Breast epithelium (tissue), 3 donors: ENCODE measurements at regions not wholly inside any gene's neighbourhood (a gene's known extent, or its start where the extent isn't known, plus 50 kb on each side); places are given as distances from the start of the nearest gene placed in this dataset.
"Not testable (repeated sequence)": the region's sequence is repeated elsewhere in the genome, so short reads cannot be mapped to it uniquely, and the experiment has no call there.

Experiments
- POLR2A ChIP-seq: fragments of 450-650 bp; IDR thresholded peaks from one replicate; pipeline ENCODE4 v1.6.1; 2016; ENCODE audit warnings: antibody characterized with exemption, mild to moderate bottlenecking, moderate library complexity
- POLR2AphosphoS5 ChIP-seq, 3 donors: sonication (generic); formaldehyde crosslinking; IDR thresholded peaks; one replicate each; pipeline ENCODE4 v1.6.1; 2017; ENCODE audit warnings: antibody characterized with exemption in 3 of 3
- TF ChIP-seq, protein P1 (sequence below), 3 donors: fragments of 450-650 bp; IDR thresholded peaks; one replicate each; pipeline ENCODE4 v1.5.1; 2016 to 2017; ENCODE audit warnings: antibody characterized with exemption in 3 of 3, mild to moderate bottlenecking in 3 of 3, moderate library complexity in 3 of 3

DNA sequence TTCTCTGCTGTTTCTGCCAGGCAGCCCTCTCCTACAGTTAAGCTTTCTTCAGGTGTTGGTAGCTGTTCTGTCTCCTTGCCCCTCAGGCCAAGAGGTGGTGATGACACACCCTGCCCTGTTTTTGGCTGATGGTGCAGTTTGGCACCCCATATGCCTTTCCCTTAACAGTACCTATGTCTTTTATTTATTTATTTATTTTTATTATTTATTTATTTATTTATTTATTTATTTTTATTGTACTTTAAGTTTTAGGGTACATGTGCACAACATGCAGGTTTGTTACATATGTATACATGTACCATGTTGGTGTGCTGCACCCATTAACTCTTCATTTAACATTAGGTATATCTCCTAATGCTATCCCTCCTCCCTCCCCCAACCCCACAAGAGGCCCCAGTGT is 555.8 kb upstream of the NBEA start:
- TF ChIP-seq, protein P1, sequence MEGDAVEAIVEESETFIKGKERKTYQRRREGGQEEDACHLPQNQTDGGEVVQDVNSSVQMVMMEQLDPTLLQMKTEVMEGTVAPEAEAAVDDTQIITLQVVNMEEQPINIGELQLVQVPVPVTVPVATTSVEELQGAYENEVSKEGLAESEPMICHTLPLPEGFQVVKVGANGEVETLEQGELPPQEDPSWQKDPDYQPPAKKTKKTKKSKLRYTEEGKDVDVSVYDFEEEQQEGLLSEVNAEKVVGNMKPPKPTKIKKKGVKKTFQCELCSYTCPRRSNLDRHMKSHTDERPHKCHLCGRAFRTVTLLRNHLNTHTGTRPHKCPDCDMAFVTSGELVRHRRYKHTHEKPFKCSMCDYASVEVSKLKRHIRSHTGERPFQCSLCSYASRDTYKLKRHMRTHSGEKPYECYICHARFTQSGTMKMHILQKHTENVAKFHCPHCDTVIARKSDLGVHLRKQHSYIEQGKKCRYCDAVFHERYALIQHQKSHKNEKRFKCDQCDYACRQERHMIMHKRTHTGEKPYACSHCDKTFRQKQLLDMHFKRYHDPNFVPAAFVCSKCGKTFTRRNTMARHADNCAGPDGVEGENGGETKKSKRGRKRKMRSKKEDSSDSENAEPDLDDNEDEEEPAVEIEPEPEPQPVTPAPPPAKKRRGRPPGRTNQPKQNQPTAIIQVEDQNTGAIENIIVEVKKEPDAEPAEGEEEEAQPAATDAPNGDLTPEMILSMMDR (IDR thresholded peaks at IDR 0.05): not testable (repeated sequence)
- TF ChIP-seq POLR2AphosphoS5 (IDR thresholded peaks at IDR 0.05); POLR2A: not testable (repeated sequence)
